ENCODE measurements at regions not wholly inside any gene's neighbourhood (a gene's known extent, or its start where the extent isn't known, plus 50 kb on each side); places are given as distances from the start of the nearest gene placed in this dataset.

GRCh38 chr7:155999631-156000489, 187.6 kb upstream of the SHH start:
- no peak for DNase-seq (ENCODE audit: low read depth, low spot score)
- Mint-ChIP-seq H3K9me3 (no peaks in the 10 kb centered on the region), H3K27ac (ENCODE audit: unreplicated experiment) (peak overlapping the region; percentile 43), H3K4me3 (no peak overlapping the region), H3K36me3 (ENCODE audit: low read depth) (no peaks in the 10 kb centered on the region), H3K27me3 (ENCODE audit: low read depth) (no peaks in the 10 kb centered on the region), H3K4me1 (peaks cover 3% of the 10 kb centered on the region)
- no peak for TF ChIP-seq CTCF (conservative IDR thresholded peaks at IDR 0.05)

DNA sequence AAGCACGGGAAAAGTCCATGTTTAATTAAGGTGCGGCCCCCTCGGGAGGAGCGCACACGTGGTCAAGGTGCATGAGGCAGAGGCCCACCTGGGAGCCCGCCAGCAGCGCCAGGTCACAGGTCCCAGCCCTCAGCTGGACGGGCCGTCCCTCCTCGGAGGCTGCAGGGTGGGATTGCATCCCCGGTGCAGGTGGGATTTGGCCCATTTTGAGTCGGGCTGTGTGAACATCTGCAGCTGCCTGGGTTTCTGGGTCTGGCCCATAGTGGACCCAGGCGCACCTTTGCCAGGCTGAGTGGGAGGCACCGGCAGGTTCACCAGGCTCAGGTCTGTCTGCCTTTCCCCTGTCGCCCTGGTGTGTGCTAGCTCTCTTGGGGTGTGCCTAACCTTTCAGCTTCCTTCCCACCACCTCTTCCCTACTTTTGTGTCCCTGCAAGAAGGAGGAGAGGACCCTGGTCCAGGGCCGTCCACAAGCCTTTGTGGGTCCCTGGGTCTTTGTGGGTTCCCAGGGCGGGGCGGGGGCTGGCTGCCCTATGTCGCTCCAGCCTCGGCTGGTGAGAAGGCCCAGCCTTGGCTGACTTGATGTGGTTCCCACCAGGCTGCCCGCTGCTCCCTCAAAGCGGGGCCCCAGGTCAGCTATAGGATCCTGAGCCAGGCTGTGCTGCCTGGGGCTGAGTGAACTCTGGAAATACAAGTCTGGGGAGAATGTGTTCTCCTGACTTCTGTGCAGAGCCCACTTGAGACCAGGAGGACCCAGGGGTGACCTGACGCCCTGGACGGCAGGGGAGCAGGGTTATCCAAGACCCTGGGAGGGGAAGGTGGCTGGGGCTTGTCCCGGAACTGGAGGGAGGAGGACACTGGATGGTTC, 186.7 kb upstream of the SHH start:
- Mint-ChIP-seq H3K9me3 (no peaks in the 10 kb centered on the region), H3K4me3 (no peak overlapping the region), H3K27ac (ENCODE audit: unreplicated experiment) (no peak overlapping the region), H3K36me3 (ENCODE audit: low read depth) (no peaks in the 10 kb centered on the region), H3K4me1 (peaks cover 3% of the 10 kb centered on the region), H3K27me3 (ENCODE audit: low read depth) (no peaks in the 10 kb centered on the region)
- TF ChIP-seq CTCF (conservative IDR thresholded peaks at IDR 0.05) = no peak
- no peak for DNase-seq (ENCODE audit: low read depth, low spot score)

- no peak for DNase-seq (ENCODE audit: low read depth, low spot score)
- no peaks in the 10 kb centered on the region for H3K27me3 Mint-ChIP-seq (ENCODE audit: low read depth)
- no peaks in the 10 kb centered on the region for H3K4me1 Mint-ChIP-seq
- no peaks in the 10 kb centered on the region for H3K36me3 Mint-ChIP-seq (ENCODE audit: low read depth)
- H3K27ac Mint-ChIP-seq (ENCODE audit: unreplicated experiment) = no peak overlapping the region
- TF ChIP-seq CTCF (conservative IDR thresholded peaks at IDR 0.05) = no peak
- H3K9me3 Mint-ChIP-seq = no peaks in the 10 kb centered on the region
- no peak overlapping the region for H3K4me3 Mint-ChIP-seq
Observed at GRCh38 chr7:155998328-155998691, 186.0 kb upstream of the SHH start.

DNA sequence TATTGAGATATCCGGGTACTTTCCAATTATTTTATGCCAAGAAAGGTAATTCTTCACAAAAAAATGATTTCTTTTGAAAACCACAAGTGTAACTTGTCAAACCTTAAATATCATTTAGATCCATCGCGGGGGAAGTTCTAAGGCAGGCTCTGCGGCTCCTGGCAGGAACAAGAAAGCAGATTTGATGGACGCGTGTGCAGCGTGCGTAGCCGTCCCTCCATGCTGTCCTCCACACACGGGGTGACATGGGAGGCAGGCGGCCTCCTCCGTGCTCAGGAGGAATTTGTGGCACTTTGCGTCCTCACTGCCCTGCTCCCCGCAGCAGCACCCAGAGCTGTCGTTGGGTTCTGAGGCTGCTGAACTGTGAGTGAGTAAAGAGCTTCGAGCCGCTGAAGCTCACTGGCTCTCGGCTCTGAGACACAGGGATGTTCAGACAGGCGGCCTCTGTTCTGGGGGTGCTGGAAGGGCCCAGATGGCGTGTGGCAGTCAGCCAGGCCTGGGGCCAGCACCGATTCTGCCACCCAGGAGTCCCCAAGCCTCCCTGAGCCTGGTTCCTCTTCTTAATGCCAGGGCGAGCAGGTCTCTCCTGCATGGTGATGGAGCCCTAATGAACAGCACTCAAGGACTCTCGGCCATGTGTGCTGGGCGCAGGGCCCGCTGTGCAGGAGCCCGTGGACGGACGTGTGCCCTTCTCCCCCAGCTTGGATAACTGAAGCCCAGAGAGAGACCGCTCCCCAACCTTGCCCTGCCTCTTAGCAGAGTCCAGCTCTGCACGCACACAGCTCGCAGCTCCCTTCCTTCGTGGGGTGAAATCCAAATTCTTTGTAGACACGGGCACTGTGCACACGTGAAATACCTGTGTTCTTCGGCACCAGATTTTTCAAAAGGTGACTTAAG, 185.4 kb upstream of the SHH start:
- Mint-ChIP-seq H3K4me3 (no peak overlapping the region), H3K27me3 (ENCODE audit: low read depth) (no peaks in the 10 kb centered on the region)
- DNase-seq (ENCODE audit: low read depth, low spot score) = no peak

More for the DNA sequence above, 185.4 kb upstream of the SHH start:
- Mint-ChIP-seq H3K9me3 (no peaks in the 10 kb centered on the region), H3K27ac (ENCODE audit: unreplicated experiment) (no peak overlapping the region), H3K36me3 (ENCODE audit: low read depth) (no peaks in the 10 kb centered on the region), H3K4me1 (no peaks in the 10 kb centered on the region)
- no peak for TF ChIP-seq CTCF (conservative IDR thresholded peaks at IDR 0.05)
